Mammary epithelial cell (primary cell): ENCODE measurements at regions not wholly inside any gene's neighbourhood (a gene's known extent, or its start where the extent isn't known, plus 50 kb on each side); places are given as distances from the start of the nearest gene placed in this dataset.

Experiments
- CTCF ChIP-seq, 2 donors: IDR thresholded peaks in 1 of 2; conservative IDR thresholded peaks in 1 of 2; 2 replicates each; pipeline ENCODE4 v1.5.1; 2011 to 2012; ENCODE audit warnings: inconsistent platforms in 2 of 2, low read length in 2 of 2, mild to moderate bottlenecking in 2 of 2, control low read depth in 1 of 2, low read depth in 1 of 2; ENCODE audit not compliant: insufficient read depth in 1 of 2; ENCODE audit errors: extremely low read depth in 1 of 2
- EZH2 ChIP-seq: IDR thresholded peaks from 2 replicates; pipeline ENCODE4 v1.6.1; 2012; ENCODE audit warnings: low read length, inconsistent platforms, borderline replicate concordance

DNA sequence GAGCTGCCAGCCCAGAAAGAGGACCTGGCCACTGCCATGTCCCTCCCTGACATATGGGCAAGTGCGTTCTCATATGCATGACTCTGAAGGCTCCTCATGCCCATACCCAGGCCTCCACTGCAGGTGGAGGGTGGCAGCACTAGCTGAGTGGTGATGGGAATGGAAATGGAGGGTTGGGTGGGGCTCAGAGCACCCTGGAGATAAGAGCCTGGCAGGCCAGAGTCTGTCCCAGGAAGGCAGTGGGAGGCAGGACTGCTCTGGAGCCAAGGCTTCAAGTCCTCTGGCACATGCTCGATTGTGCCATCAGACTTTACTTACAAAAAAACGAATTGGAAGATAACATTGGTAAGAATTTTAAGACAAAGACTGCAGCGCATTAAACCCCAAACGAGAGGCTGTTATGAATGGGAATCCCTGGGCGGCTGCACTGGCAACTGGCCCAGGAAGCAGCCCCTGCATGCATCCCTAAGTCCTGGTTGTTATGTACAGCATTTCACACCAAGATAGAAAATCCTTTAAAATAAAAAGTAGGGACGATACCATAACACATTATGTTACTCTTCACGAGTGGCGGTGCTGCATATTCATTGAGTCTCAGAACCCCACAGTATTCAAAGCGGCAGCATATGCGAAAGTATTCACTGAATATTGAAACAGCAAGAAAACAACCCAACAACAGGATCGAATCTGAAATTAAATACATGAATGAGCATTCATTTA is 81.7 kb upstream of the FAM98A start:
- TF ChIP-seq CTCF (conservative IDR thresholded peaks at IDR 0.05 in 1 of 2, IDR thresholded peaks at IDR 0.05 in 1 of 2; ENCODE audit: extremely low read depth in 1 of 2, insufficient read depth in 1 of 2, low read depth in 1 of 2, low read length in 2 of 2) (no peak), EZH2 (no peak)
